ENCODE measurements at regions not wholly inside any gene's neighbourhood (a gene's known extent, or its start where the extent isn't known, plus 50 kb on each side); places are given as distances from the start of the nearest gene placed in this dataset.

DNA sequence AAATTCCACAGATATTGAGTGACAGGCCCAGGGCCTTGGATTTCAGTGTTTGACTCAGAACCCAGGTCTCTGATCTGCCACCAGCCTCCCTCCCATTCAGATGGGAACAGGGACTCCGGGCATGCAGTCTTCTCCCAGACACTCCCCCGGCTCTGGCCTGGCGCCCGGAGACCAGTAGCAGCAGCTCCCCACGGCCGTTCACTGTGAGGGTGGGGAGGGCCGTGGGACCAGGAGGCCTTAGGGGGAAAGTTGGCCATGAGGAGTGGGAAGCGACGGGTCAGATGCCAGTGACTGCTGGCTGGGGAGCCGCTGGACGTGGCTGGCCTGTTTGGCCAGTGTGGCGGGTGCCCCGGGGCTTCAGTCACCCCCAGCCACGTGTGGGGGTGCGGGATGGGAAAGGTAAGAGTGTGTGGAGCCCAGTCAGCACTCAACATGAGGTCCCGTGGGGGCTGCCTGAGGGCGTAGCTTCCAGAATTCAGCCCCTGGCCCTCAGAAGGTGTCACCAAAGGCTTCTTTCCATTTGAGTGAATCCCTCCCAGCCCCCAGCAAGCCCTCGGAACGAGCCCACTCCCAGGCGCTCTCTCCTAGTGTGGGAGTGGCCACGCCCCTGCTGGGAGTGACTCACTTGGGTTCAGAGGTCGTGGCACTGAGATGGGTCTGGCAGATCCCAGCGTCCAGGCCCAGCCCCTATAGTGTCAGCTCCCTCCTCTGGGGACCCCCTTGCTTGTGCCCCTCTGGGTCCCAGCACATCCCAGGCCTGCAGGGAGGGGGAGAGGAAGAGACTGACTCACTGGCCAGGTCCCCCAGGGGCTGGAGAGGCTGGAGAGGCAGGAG lies 309.4 kb downstream of the SEC14L1 start:
- DNase-seq (ENCODE audit: low read depth): peak; percentile 74
- peak overlapping the region; percentile 57 for H3K4me3 ChIP-seq (ENCODE audit: low read depth, low read length)
- no peak for TF ChIP-seq CTCF (conservative IDR thresholded peaks at IDR 0.05; ENCODE audit: low read depth, low read length)

- DNase-seq (ENCODE audit: low read depth): no peak
- H3K4me3 ChIP-seq (ENCODE audit: low read depth, low read length): peak overlapping the region; percentile 57
- no peak for TF ChIP-seq CTCF (conservative IDR thresholded peaks at IDR 0.05; ENCODE audit: low read depth, low read length)
These were observed 310.0 kb downstream of the SEC14L1 start for GRCh38 chr17:77450742-77451244.

DNA sequence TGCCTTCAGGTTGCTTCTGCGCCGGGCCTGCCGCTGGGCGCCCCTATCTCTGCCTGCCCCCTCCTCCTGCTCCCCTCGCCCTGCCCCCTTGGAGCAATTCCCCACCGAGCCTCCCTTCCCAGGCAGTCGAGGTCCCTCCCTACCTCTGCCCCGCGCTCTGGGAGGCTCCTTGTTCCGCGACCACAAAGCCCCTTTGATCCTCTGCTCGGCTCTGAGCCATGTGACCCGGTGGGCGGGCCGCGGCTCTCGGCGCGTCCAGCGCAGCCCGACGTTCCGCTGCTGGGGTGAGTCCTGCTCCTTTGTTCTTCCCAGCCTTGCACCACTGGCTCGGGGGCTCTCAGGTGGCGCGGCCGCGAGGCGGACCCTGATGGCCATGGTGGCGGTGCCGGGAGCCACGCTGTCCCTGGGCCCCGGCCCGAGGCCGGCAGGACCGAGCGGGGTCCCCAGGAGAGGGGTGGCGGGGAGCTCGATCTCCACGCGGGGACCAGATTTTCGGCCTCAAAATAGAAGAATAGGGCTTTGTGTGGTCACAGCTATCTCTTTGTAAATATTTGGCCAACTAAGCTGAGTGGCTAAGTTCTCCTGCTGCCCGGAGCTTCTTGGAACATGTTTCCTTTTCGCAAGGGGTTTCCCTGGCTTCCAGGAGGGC lies 310.6 kb downstream of the SEC14L1 start:
- no peak for TF ChIP-seq CTCF (conservative IDR thresholded peaks at IDR 0.05; ENCODE audit: low read depth, low read length)
- peak overlapping the region; percentile 57 for H3K4me3 ChIP-seq (ENCODE audit: low read depth, low read length)
- peak; percentile 77 for DNase-seq (ENCODE audit: low read depth)

- no peak for TF ChIP-seq CTCF (conservative IDR thresholded peaks at IDR 0.05; ENCODE audit: low read depth, low read length)
- peak overlapping the region; percentile 57 for H3K4me3 ChIP-seq (ENCODE audit: low read depth, low read length)
- peak; percentile 68 for DNase-seq (ENCODE audit: low read depth)
These were observed 311.4 kb downstream of the SEC14L1 start for GRCh38 chr17:77451894-77452852.

- H3K4me3 ChIP-seq (ENCODE audit: low read depth, low read length): no peak overlapping the region
- DNase-seq (ENCODE audit: low read depth): no peak
- no peak for TF ChIP-seq CTCF (conservative IDR thresholded peaks at IDR 0.05; ENCODE audit: low read depth, low read length)
These were observed 313.0 kb downstream of the SEC14L1 start for GRCh38 chr17:77453613-77454241.
